GM12864 (cell line): ENCODE measurements at regions not wholly inside any gene's neighbourhood (a gene's known extent, or its start where the extent isn't known, plus 50 kb on each side); places are given as distances from the start of the nearest gene placed in this dataset.
"Not testable (repeated sequence)": the region's sequence is repeated elsewhere in the genome, so short reads cannot be mapped to it uniquely, and the experiment has no call there.

Source experiments
- DNase-seq: peaks from one replicate; pipeline ENCODE4 v3.0.0-alpha.2; 2011; ENCODE audit warnings: low read depth
- H3K4me3 ChIP-seq: 2 replicates; pipeline ENCODE4 v1.5.1; 2011; ENCODE audit warnings: mild to moderate bottlenecking, low read depth, low read length, control low read depth
- CTCF ChIP-seq: IDR thresholded peaks from 2 replicates; pipeline ENCODE4 v1.5.1; 2011; ENCODE audit warnings: low read depth, mild to moderate bottlenecking, moderate library complexity, low read length, control low read depth, inconsistent platforms; ENCODE audit errors: missing control alignments

- no peak overlapping the region for H3K4me3 ChIP-seq
- TF ChIP-seq CTCF = no peak
- no peak for DNase-seq
These were observed 200.1 kb downstream of the SDHAF3 start for GRCh38 chr7:97317575-97317974.

- DNase-seq, H3K4me3 ChIP-seq: not testable (repeated sequence)
These were observed 212.4 kb downstream of the SDHAF3 start for GRCh38 chr7:97329871-97330270.

- H3K4me3 ChIP-seq = no peak overlapping the region
- no peak for DNase-seq
- TF ChIP-seq CTCF = no peak
These were observed 220.4 kb downstream of the SDHAF3 start for GRCh38 chr7:97337849-97338248.

- no peak for TF ChIP-seq CTCF
- no peak overlapping the region for H3K4me3 ChIP-seq
- DNase-seq = no peak
These were observed 225.0 kb downstream of the SDHAF3 start for GRCh38 chr7:97342512-97342911.

GRCh38 chr7:97346349-97346748 is 228.9 kb downstream of the SDHAF3 start:
- DNase-seq = no peak
- H3K4me3 ChIP-seq = no peak overlapping the region
- no peak for TF ChIP-seq CTCF

- H3K4me3 ChIP-seq = no peak overlapping the region
- TF ChIP-seq CTCF = no peak
- no peak for DNase-seq
These were observed 234.0 kb downstream of the SDHAF3 start for GRCh38 chr7:97351488-97351887.

- no peak for TF ChIP-seq CTCF
- H3K4me3 ChIP-seq = no peak overlapping the region
- DNase-seq = no peak
These were observed 240.0 kb downstream of the SDHAF3 start for GRCh38 chr7:97357459-97357858.

- no peak for DNase-seq
- H3K4me3 ChIP-seq = no peak overlapping the region
- TF ChIP-seq CTCF = no peak
These were observed 255.4 kb downstream of the SDHAF3 start for GRCh38 chr7:97372882-97373281.
